GM19023 (cell line): ENCODE measurements at regions not wholly inside any gene's neighbourhood (a gene's known extent, or its start where the extent isn't known, plus 50 kb on each side); places are given as distances from the start of the nearest gene placed in this dataset.
A peak's percentile ranks its signal among the peaks of the same experiment; 100 is the strongest.

Experiments
- ATAC-seq: cut with Tn5 transposase; IDR thresholded peaks from one replicate; pipeline ENCODE4 v1.9.1; 2021; ENCODE audit warnings: mild to moderate bottlenecking, moderate library complexity; ENCODE audit not compliant: unreplicated experiment

- ATAC-seq, result no peak
Measured at GRCh38 chr4:136709897-136710296, 822.4 kb downstream of the PCDH18 start.

GRCh38 chr4:136706942-136707341 lies 825.4 kb downstream of the PCDH18 start:
- no peak for ATAC-seq

GRCh38 chr4:136699905-136700304 lies 832.4 kb downstream of the PCDH18 start:
- no peak for ATAC-seq

GRCh38 chr4:136691607-136692006 lies 840.7 kb downstream of the PCDH18 start:
- no peak for ATAC-seq

GRCh38 chr4:136690360-136690759 lies 841.9 kb downstream of the PCDH18 start:
- no peak for ATAC-seq

- ATAC-seq, result no peak
Measured at GRCh38 chr4:136687596-136687995, 844.7 kb downstream of the PCDH18 start.

GRCh38 chr4:136687118-136687517 lies 845.2 kb downstream of the PCDH18 start:
- no peak for ATAC-seq

GRCh38 chr4:136680761-136681160 lies 851.5 kb downstream of the PCDH18 start:
- ATAC-seq, result no peak

- ATAC-seq, result no peak
Measured at GRCh38 chr4:136680271-136680670, 852.0 kb downstream of the PCDH18 start.

- ATAC-seq, result no peak
Measured at GRCh38 chr4:136670265-136670664, 862.0 kb downstream of the PCDH18 start.

- ATAC-seq, result no peak
Measured at GRCh38 chr4:136664988-136665387, 867.3 kb downstream of the PCDH18 start.

- ATAC-seq, result no peak
Measured at GRCh38 chr4:136662539-136662938, 869.8 kb downstream of the PCDH18 start.

- no peak for ATAC-seq
Measured at GRCh38 chr4:136653640-136654406, 878.5 kb downstream of the PCDH18 start.

- no peak for ATAC-seq
Measured at GRCh38 chr4:136651932-136652331, 880.4 kb downstream of the PCDH18 start.

- no peak for ATAC-seq
Measured at GRCh38 chr4:136651278-136651667, 881.0 kb downstream of the PCDH18 start.

- peak; percentile 40 for ATAC-seq
Measured at GRCh38 chr4:136650541-136651277, 881.6 kb downstream of the PCDH18 start.

GRCh38 chr4:136644279-136644678 lies 888.0 kb downstream of the PCDH18 start:
- no peak for ATAC-seq

- ATAC-seq, result no peak
Measured at GRCh38 chr4:136643416-136643815, 888.9 kb downstream of the PCDH18 start.

- no peak for ATAC-seq
Measured at GRCh38 chr4:136637071-136637777, 895.1 kb downstream of the PCDH18 start.

GRCh38 chr4:136636155-136636554 lies 896.1 kb downstream of the PCDH18 start:
- no peak for ATAC-seq

- no peak for ATAC-seq
Measured at GRCh38 chr4:136634121-136634520, 898.2 kb downstream of the PCDH18 start.

GRCh38 chr4:136599890-136600289 lies 932.4 kb downstream of the PCDH18 start:
- no peak for ATAC-seq
